CD4-positive, alpha-beta T cell (primary cell): ENCODE measurements at regions not wholly inside any gene's neighbourhood (a gene's known extent, or its start where the extent isn't known, plus 50 kb on each side); places are given as distances from the start of the nearest gene placed in this dataset.

Experiments
- ATAC-seq: fragments of 200-7000 bp; cut with Tn5 transposase; one replicate; pipeline ENCODE4 v1.10.0; 2022; ENCODE audit warnings: mild to moderate bottlenecking; ENCODE audit not compliant: poor library complexity
- CTCF ChIA-PET: fragments of 350-600 bp; sonication (Branson Sonifier 250); formaldehyde crosslinking; loops from one replicate; lab custom pipeline; 2021; ENCODE audit warnings: antibody characterized with exemption, inconsistent platforms; lab: Charles Lee
- POLR2A ChIA-PET: fragments of 350-600 bp; sonication (Branson Sonifier 250); formaldehyde crosslinking; loops from one replicate; lab custom pipeline; 2021; ENCODE audit warnings: antibody characterized with exemption, inconsistent platforms; lab: Charles Lee
- DNase-seq, 14 experiments: peaks; one replicate each; pipeline ENCODE4 v3.0.0-alpha.2; 2013 to 2020; ENCODE audit warnings: mixed read lengths in 2 of 14
- H3K27ac ChIP-seq, 2 donors: one replicate each; pipeline versions ENCODE4 v1.5.1 to v1.7.0; 2013; ENCODE audit warnings: low read length in 2 of 2, low read depth in 1 of 2, mild to moderate bottlenecking in 1 of 2
- H3K27me3 ChIP-seq, 2 experiments: 1 replicate in 1 of 2; 2 replicates in 1 of 2; pipeline versions ENCODE4 v1.6.1 to v1.7.0; 2013; ENCODE audit warnings: low read length in 2 of 2, control low read depth in 1 of 2, mild to moderate bottlenecking in 1 of 2, moderate library complexity in 1 of 2; ENCODE audit not compliant: insufficient read depth in 2 of 2, control insufficient read depth in 1 of 2
- H3K36me3 ChIP-seq: one replicate; pipeline ENCODE4 v1.6.1; 2013; ENCODE audit warnings: low read length, control low read depth; ENCODE audit not compliant: insufficient read depth
- H3K4me1 ChIP-seq: one replicate; pipeline ENCODE4 v1.6.1; 2013; ENCODE audit warnings: low read length, control low read depth; ENCODE audit not compliant: insufficient read depth
- H3K4me3 ChIP-seq: one replicate; pipeline ENCODE4 v1.5.1; 2013; ENCODE audit warnings: mild to moderate bottlenecking, low read length, moderate library complexity
- H3K9me3 ChIP-seq, 2 experiments: 1 replicate in 1 of 2; 2 replicates in 1 of 2; pipeline versions ENCODE4 v1.6.1 to v1.7.0; 2013; ENCODE audit warnings: low read length in 2 of 2, mild to moderate bottlenecking in 2 of 2, control low read depth in 1 of 2, moderate library complexity in 1 of 2; ENCODE audit not compliant: control insufficient read depth in 1 of 2, insufficient read depth in 1 of 2
- H3K27ac Mint-ChIP-seq: one replicate; pipeline ENCODE4 v1.8.0; 2020; ENCODE audit warnings: mixed read lengths
- H3K27me3 Mint-ChIP-seq: one replicate; pipeline ENCODE4 v1.8.0; 2021; ENCODE audit warnings: mixed read lengths
- H3K36me3 Mint-ChIP-seq: one replicate; pipeline ENCODE4 v1.8.0; 2021; ENCODE audit warnings: low read depth, mixed read lengths
- H3K4me1 Mint-ChIP-seq: one replicate; pipeline ENCODE4 v1.8.0; 2021; ENCODE audit warnings: low read depth, mixed read lengths
- H3K4me3 Mint-ChIP-seq: one replicate; pipeline ENCODE4 v1.8.0; 2020; ENCODE audit warnings: mild to moderate bottlenecking, mixed read lengths
- H3K9me3 Mint-ChIP-seq: one replicate; pipeline ENCODE4 v1.8.0; 2020; ENCODE audit warnings: mixed read lengths
- CTCF ChIP-seq: fragments of 200-600 bp; IDR thresholded peaks from one replicate; pipeline ENCODE4 v1.8.0; 2022; ENCODE audit warnings: antibody characterized with exemption, mild to moderate bottlenecking
- intact Hi-C, 2 experiments: fragments of 100-400 bp; cut with DNase I in 1 of 2; cut with micrococcal nuclease in 1 of 2; formaldehyde crosslinking; loops; one replicate each; pipeline versions ENCODE4 v1.15.1 to v1.9.0; 2023 to 2025; cut with DNase I, micrococcal nuclease

GRCh38 chr3:110474397-110474796, 597.2 kb upstream of the NECTIN3 start:
- no peaks in the 10 kb centered on the region for H3K9me3 Mint-ChIP-seq
- ATAC-seq, result no peak
- no peaks in the 10 kb centered on the region for H3K4me1 ChIP-seq
- CTCF ChIA-PET, result no interaction called here
- no peak overlapping the region for H3K27ac Mint-ChIP-seq
- DNase-seq, result no peak
- no peaks in the 10 kb centered on the region for H3K9me3 ChIP-seq
- POLR2A ChIA-PET, result no interaction called here
- intact Hi-C loops, result no loop called here
- TF ChIP-seq CTCF, result no peak
- no peaks in the 10 kb centered on the region for H3K4me1 Mint-ChIP-seq
- H3K4me3 ChIP-seq, result no peak overlapping the region
- H3K36me3 ChIP-seq, result no peaks in the 10 kb centered on the region
- H3K4me3 Mint-ChIP-seq, result no peak overlapping the region
- H3K27me3 ChIP-seq, result no peaks in the 10 kb centered on the region
- H3K27ac ChIP-seq, result no peak overlapping the region
- no peaks in the 10 kb centered on the region for H3K36me3 Mint-ChIP-seq
- peaks cover 12% of the 10 kb centered on the region for H3K27me3 Mint-ChIP-seq

- CTCF ChIA-PET, result no interaction called here
Observed at GRCh38 chr3:110478377-110479054, 593.1 kb upstream of the NECTIN3 start.

GRCh38 chr3:110479731-110480130, 591.9 kb upstream of the NECTIN3 start:
- CTCF ChIA-PET, result no interaction called here

More at GRCh38 chr3:110478377-110479054, 593.1 kb upstream of the NECTIN3 start:
- no peak for DNase-seq
- no peak for TF ChIP-seq CTCF
- Histone ChIP-seq H3K27me3 (no peaks in the 10 kb centered on the region), H3K27ac (no peak overlapping the region), H3K36me3 (no peaks in the 10 kb centered on the region), H3K9me3 (peaks cover 0 to 4% of the 10 kb centered on the region in 2 experiments), H3K4me1 (no peaks in the 10 kb centered on the region), H3K4me3 (no peak overlapping the region)
- Mint-ChIP-seq H3K4me3 (no peak overlapping the region), H3K9me3 (peaks cover 3% of the 10 kb centered on the region), H3K27ac (no peak overlapping the region), H3K4me1 (no peaks in the 10 kb centered on the region), H3K27me3 (peaks cover under 1% of the 10 kb centered on the region), H3K36me3 (no peaks in the 10 kb centered on the region)
- no peak for ATAC-seq
- intact Hi-C loops, result no loop called here
- POLR2A ChIA-PET, result no interaction called here

More at GRCh38 chr3:110479731-110480130, 591.9 kb upstream of the NECTIN3 start:
- Histone ChIP-seq H3K4me3 (no peak overlapping the region), H3K36me3 (no peaks in the 10 kb centered on the region), H3K9me3 (peaks cover 0 to 8% of the 10 kb centered on the region in 2 experiments), H3K4me1 (no peaks in the 10 kb centered on the region), H3K27me3 (no peaks in the 10 kb centered on the region), H3K27ac (no peak overlapping the region)
- intact Hi-C loops, result no loop called here
- POLR2A ChIA-PET, result no interaction called here
- Mint-ChIP-seq H3K9me3 (peaks cover 3% of the 10 kb centered on the region), H3K27me3 (no peaks in the 10 kb centered on the region), H3K4me1 (no peaks in the 10 kb centered on the region), H3K36me3 (no peaks in the 10 kb centered on the region), H3K27ac (no peak overlapping the region), H3K4me3 (no peak overlapping the region)
- ATAC-seq, result no peak
- TF ChIP-seq CTCF, result no peak
- no peak for DNase-seq
